Hepatocyte (in vitro differentiated cells): ENCODE measurements at regions not wholly inside any gene's neighbourhood (a gene's known extent, or its start where the extent isn't known, plus 50 kb on each side); places are given as distances from the start of the nearest gene placed in this dataset.

Experiments used
- CTCF ChIP-seq: fragments of 200-600 bp; sonication (generic); IDR thresholded peaks from 2 replicates; pipeline ENCODE4 v1.5.1; 2016; ENCODE audit warnings: antibody characterized with exemption, mild to moderate bottlenecking; ENCODE audit not compliant: poor library complexity
- EZH2 ChIP-seq: fragments of 200-600 bp; sonication (generic); IDR thresholded peaks from 2 replicates; pipeline ENCODE4 v1.6.1; 2016; ENCODE audit warnings: antibody characterized with exemption, mild to moderate bottlenecking, borderline replicate concordance
- EZH2phosphoT487 ChIP-seq: fragments of 200-600 bp; sonication (generic); IDR thresholded peaks from one replicate; pipeline ENCODE4 v1.6.1; 2018; ENCODE audit warnings: antibody characterized with exemption, mild to moderate bottlenecking, low read depth, moderate library complexity; ENCODE audit not compliant: unreplicated experiment, severe bottlenecking

GRCh38 chr1:232136136-232136535 is 493.8 kb downstream of the SIPA1L2 start:
- no peak for TF ChIP-seq CTCF
- no peak for TF ChIP-seq EZH2
- no peak for TF ChIP-seq EZH2phosphoT487
